ENCODE measurements at regions not wholly inside any gene's neighbourhood (a gene's known extent, or its start where the extent isn't known, plus 50 kb on each side); places are given as distances from the start of the nearest gene placed in this dataset.

GRCh38 chr12:38151991-38152700, 164.4 kb upstream of the ALG10B start:
- no peak overlapping the region for H2BK15ac ChIP-seq (ENCODE audit: low read length)
- no peak for TF ChIP-seq KDM5A (IDR thresholded peaks at IDR 0.05; ENCODE audit: low read length)
- TF ChIP-seq CREB1 (IDR thresholded peaks at IDR 0.05) = no peak
- TF ChIP-seq ATF3 (IDR thresholded peaks at IDR 0.05; ENCODE audit: insufficient read depth, low read depth, low read length) = no peak
- no peak for TF ChIP-seq FOSL1 (IDR thresholded peaks at IDR 0.05; ENCODE audit: insufficient read depth, low read depth, low read length)
- no peak overlapping the region for H3K56ac ChIP-seq (replicated peaks; ENCODE audit: insufficient read length, low read depth, low read length)
- no peaks in the 10 kb centered on the region for H3K36me3 ChIP-seq (ENCODE audit: control insufficient read depth in 2 of 4, insufficient read depth in 4 of 4, low read length in 3 of 4)
- H3K79me2 ChIP-seq (ENCODE audit: control insufficient read depth in 1 of 2, insufficient read depth in 2 of 2, low read length in 2 of 2) = no peaks in the 10 kb centered on the region
- H3K79me1 ChIP-seq (ENCODE audit: low read depth, low read length) = no peaks in the 10 kb centered on the region
- no peak overlapping the region for H4K91ac ChIP-seq (replicated peaks; ENCODE audit: insufficient read length, low read length)
- no peaks in the 10 kb centered on the region for H3K27me3 ChIP-seq (replicated peaks in 1 of 4; ENCODE audit: control insufficient read depth in 3 of 4, extremely low read depth in 1 of 4, insufficient read depth in 3 of 4, low read length in 3 of 4)
- no peak overlapping the region for H2AK5ac ChIP-seq (ENCODE audit: low read depth, low read length)
- no peak overlapping the region for H4K5ac ChIP-seq (ENCODE audit: insufficient read length, low read depth, low read length)
- ChIA-PET POLR2A (ENCODE audit: partially characterized antibody) (no interaction called here), CTCF (ENCODE audit: partially characterized antibody) (no interaction called here)
- no peak overlapping the region for H2BK12ac ChIP-seq (ENCODE audit: low read depth, low read length)
- no peak overlapping the region for H3K4me3 ChIP-seq (ENCODE audit: extremely low read depth in 1 of 4, insufficient read depth in 2 of 4, low read depth in 3 of 4, low read length in 4 of 4)
- H3K14ac ChIP-seq (ENCODE audit: insufficient read length) = no peak overlapping the region
- FAIRE-seq = no peak
- H3K23ac ChIP-seq (ENCODE audit: insufficient read length) = no peak overlapping the region
- no peaks in the 10 kb centered on the region for H3K23me2 ChIP-seq (ENCODE audit: low read depth, low read length)
- no peak overlapping the region for H2BK5ac ChIP-seq (ENCODE audit: low read depth, low read length)
- no peak overlapping the region for H3K4me2 ChIP-seq (ENCODE audit: insufficient read depth in 1 of 2, low read depth in 2 of 2, low read length in 2 of 2)
- no peaks in the 10 kb centered on the region for H3K4me1 ChIP-seq (replicated peaks in 1 of 4; ENCODE audit: control insufficient read depth in 3 of 4, insufficient read depth in 4 of 4, low read length in 3 of 4)
- peaks cover 75 to 96% of the 10 kb centered on the region in 2 experiments for H3K9me3 ChIP-seq (ENCODE audit: insufficient read depth in 2 of 2, low read depth in 1 of 2, low read length in 1 of 2)
- no peak overlapping the region for H2AFZ ChIP-seq (ENCODE audit: low read length)
- no peak overlapping the region for H4K8ac ChIP-seq (ENCODE audit: extremely low read depth, insufficient read depth, low read length)
- no peak overlapping the region for H3K9ac ChIP-seq (replicated peaks in 1 of 4; ENCODE audit: extremely low read depth in 1 of 4, low read depth in 3 of 4, low read length in 3 of 4)
- no peak overlapping the region for H3K4ac ChIP-seq (replicated peaks; ENCODE audit: insufficient read length, low read depth, low read length)
- no peak overlapping the region for H2BK120ac ChIP-seq (replicated peaks; ENCODE audit: low read depth, low read length)
- no peak overlapping the region for H2BK20ac ChIP-seq (ENCODE audit: low read length)
- DNase-seq (ENCODE audit: low read depth in 1 of 2, low spot score in 2 of 2) = no peak
- no peak overlapping the region for H3K27ac ChIP-seq (ENCODE audit: low read depth, low read length)
- no peaks in the 10 kb centered on the region for H4K20me1 ChIP-seq (replicated peaks in 1 of 2; ENCODE audit: control insufficient read depth in 1 of 2, insufficient read depth in 2 of 2, low read length in 2 of 2)
- no peak overlapping the region for H3K18ac ChIP-seq (ENCODE audit: extremely low read depth, low read length)
- 87% methylated on average over 32 of the region's 39 CpGs; no CpG with 5 or more reads in 1 of the 2 experiments for WGBS, 2 experiments (ENCODE audit: extremely low coverage in 1 of 2, insufficient coverage in 1 of 2, insufficient read length in 1 of 2, insufficient replicate concordance in 2 of 2, low coverage in 1 of 2, low lambda C conversion rate in 2 of 2, missing lambda C conversion rate in 1 of 2)
